Fibroblast of skin of left quadriceps (primary cell): ENCODE measurements at regions not wholly inside any gene's neighbourhood (a gene's known extent, or its start where the extent isn't known, plus 50 kb on each side); places are given as distances from the start of the nearest gene placed in this dataset.
A peak's percentile ranks its signal among the peaks of the same experiment; 100 is the strongest.
"Not testable (repeated sequence)": the region's sequence is repeated elsewhere in the genome, so short reads cannot be mapped to it uniquely, and the experiment has no call there.

ENCODE experiments used
- DNase-seq, 2 experiments: peaks; one replicate each; pipeline ENCODE4 v3.0.0-alpha.2; 2013; ENCODE audit warnings: low read depth in 2 of 2

DNA sequence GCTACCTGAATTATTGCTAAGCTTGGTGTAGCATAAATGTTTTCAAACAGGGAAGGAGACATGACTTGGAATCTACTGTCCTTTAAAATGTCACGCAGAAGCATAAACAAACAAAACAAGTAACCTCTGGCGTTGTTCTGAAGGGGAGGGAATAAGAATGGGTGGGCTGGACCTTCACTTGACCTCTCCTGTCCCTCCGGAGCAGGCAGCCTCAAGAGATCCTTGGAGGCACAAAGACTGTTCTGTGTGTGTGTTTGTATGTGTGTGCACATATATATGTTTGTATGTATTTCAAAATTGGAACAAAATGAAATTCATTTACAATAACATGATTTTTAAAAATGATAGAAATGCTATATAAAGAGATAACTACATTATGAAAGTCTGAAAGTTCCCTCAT, 91.3 kb upstream of the DCLK2 start:
- no peak for DNase-seq

DNA sequence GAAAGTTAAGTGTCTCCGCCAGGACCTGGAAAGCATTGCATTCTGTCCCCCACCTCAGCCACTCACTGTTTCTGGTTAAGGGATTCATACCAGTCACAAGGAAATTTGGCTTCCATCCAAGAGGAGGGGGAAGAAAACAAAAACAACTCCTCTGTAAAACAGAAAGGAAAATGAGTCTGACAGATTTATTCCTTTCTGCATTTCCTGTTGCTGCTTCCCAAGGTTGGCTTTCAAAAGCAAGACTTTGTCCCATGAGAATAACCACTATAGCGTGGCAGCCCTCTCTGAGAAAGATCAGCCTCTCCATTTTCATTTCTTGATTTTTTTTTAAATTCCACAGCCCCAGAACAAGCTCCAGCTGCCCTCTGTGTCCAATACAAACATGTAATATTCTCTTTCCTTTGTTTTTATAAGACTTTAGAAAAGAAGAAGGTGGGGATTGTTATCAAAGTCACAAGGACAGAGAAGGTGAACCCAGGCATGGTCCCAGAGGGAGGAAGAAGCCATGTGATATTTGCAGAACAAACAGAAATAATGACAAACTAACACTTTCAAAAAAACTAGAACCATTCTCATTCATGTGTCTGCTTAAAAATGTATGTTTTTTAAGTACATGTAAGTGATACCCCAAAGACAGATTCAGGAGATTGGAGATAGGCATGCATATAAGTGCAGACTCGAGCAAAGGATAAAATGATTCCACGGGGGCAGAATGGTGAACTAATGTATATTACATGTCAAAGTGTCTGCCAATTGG, 90.7 kb upstream of the DCLK2 start:
- DNase-seq, result no peak

DNA sequence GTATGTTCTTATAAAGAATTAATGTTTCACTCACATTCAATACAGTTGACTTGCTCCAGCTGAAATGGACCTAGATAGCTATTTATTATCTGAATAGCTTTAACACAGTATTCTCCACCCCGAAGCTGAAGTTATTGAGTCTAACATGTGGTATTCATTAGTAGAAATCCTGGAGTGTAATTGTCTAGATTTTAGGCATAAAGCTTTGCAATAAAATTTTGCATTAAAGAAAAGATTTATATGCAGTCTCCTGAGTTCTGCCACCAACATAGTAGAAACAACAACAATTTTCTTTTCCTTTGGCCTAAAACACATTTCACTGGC, 90.2 kb upstream of the DCLK2 start:
- peak; percentile 64 to 68 for DNase-seq

- no peak for DNase-seq
Measured at GRCh38 chr4:149993030-149993429, 85.2 kb upstream of the DCLK2 start.

DNA sequence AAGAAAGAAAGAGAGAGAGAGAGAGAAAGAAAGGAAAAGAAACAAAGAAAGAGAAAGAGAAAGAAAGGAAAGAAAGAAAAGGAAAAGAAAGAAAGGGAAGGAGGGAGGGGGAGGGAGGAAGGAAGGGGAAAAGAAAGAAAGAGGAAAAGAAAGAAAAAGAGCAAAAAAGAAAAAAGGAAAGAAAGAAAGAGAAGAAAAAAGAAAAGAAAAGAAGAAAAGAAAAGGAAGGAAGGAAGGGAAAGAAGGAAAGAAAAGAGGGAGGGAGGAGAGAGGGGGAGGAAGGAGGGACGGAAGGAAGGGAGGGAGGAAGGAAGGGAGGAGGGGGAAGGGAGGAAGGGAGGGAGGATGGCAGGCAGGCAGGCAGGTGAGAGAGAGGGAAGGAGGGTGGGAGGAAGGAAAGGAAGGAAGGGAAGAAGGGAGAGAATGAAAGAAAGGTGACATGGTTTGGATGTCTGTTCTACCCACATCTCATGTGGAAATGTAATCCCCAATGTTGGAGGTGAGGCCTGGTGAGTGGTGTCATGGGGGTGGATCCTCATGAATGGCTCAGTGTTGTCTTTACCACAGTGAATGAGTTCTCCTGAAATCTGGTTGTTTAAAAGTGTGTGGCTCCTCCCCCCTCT, 83.0 kb upstream of the DCLK2 start:
- no peak for DNase-seq

DNA sequence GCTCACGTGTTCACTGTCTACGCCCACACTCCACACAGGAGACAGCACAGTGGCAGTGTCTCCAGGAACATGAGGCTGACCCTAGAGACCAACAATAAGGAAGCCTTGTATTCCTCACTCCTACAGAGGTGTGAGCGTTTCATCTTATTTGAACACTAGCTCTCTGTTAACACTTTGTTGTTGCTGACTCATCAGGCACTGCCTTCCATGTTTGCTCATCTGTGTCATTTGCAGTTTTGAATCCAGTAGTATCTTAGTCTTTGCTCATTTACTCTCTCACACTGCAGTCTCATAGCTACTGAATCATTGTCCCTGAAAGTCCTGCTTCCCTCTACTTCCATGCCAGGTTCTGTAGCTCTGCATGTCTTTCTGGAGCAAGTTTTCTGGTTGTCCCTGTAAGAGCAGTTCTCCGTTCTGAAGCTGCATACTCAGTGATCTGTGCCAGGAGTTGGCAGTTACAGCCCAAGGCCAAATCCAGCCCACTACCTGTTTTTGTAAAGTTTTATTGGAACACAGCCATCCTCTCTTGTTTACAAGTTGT, 80.3 kb upstream of the DCLK2 start:
- DNase-seq, result no peak

GRCh38 chr4:149999485-150000074, 78.7 kb upstream of the DCLK2 start:
- peak; percentile 60 to 62 for DNase-seq

DNA sequence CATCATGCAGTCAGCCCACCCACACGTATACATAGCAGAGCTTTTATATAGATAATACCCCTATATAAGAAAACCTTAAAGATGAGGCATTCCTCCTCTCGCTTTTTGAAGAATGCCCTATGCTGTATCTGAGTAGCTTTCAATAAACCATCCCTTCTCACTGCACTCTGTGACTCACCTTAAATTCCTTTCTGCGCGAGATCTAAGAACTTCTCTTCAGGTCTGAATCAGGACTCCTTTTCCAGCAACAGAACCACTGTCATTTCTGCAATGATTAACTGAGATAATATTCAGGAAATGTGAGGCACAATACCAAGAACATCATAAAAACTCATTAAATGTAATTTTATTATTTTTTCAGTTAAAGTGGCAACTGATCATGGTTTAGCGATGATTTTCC, 76.4 kb upstream of the DCLK2 start:
- DNase-seq, result no peak

DNA sequence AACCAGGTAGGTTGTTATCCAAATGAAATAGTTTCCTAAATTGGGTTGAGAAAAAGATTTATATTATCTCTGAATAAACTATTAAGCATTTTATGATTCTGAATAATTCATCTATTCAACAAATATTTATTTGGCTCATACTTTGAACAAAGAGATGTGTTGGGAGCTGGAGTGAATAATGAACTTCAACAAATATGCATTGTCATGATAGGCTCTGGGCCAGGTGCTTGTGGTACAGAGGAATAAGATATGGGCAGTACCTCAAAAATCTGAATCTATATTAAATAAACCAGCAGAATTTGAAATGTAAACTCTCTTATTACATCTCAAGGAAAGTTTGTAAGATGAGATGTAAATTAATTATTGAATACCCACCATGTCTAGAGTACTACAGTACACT, 75.7 kb upstream of the DCLK2 start:
- DNase-seq, result no peak

DNA sequence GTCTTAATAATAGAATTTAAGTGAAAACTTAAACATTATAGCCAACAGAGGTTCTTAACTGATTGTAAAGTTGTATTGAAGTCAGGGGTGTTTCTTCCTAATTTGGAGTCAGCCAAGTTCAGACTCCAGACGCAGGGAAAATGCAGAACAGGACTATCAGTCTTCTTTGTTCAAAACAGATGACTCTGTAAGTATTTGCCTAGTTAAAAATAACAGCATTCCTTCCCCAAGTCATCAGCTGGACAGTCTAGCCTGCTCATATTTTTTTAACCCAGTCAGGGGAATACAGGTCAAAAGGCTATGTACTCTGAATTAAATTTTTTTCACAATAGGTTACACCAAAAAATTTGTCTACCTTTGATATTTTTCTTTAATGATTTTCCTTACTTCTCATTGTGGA, 73.8 kb upstream of the DCLK2 start:
- DNase-seq, result peak in 1 of 2 experiments; percentile 16

DNA sequence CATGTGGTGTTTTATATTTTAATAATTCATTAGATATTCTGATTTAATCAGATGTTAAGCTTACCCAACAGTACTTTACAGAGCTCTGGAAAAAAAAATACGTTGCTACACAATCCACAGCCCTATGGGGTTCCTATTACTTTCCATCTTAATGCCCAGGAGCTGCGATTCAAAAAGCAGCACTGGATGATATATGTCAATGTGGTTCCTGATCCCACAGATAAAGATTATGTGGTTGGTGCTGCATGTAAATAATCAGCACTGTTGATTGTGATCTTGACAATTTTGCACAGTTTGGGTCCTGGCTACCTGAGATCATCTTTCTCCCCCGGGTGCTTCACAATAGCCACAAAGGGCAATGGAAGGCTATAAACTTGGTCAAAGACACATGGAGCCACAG, 72.7 kb upstream of the DCLK2 start:
- no peak for DNase-seq

DNA sequence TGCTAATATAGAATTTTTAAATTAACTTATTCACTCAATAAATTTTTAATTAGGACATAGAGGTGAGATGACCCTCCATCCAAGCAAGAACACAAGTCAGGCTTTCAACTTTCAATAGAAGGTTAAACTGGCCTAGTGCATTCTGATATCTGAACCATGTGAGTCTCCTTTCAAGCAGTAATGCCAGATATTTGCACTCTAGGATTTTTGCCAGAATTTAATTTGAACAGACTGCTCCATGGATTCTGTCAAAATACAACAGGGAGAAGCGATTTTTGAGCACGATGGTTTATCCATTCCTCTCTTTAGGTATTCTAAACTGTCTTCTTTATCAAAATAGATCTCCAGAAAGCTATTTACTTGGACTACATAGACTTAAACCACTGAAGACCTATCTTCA, 72.0 kb upstream of the DCLK2 start:
- peak; percentile 59 to 61 for DNase-seq

DNA sequence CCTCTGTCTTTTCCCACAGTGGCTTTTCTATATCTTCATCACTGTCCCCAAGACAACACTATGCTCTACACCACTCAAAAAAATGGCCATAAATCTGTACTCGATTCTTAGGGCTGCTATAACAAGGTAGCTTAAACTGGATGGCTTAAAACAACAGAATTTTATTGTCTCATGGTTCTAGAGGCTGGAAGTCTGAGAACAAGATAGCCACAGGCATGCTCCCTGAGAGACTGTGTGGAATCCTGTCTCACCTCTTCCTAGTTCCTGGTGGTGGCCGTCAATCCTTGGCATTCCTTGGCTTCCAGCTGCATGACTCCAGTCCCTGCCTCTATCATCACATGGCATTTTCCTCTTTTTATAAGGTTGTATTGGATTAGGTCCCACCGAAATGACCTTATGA, 70.7 kb upstream of the DCLK2 start:
- DNase-seq, result peak; percentile 59 to 68

GRCh38 chr4:150008546-150008945, 69.7 kb upstream of the DCLK2 start:
- DNase-seq, result no peak

GRCh38 chr4:150009533-150009932, 68.7 kb upstream of the DCLK2 start:
- DNase-seq, result no peak

GRCh38 chr4:150010525-150011126, 67.6 kb upstream of the DCLK2 start:
- DNase-seq, result peak; percentile 51

GRCh38 chr4:150012851-150013360, 65.3 kb upstream of the DCLK2 start:
- no peak for DNase-seq

- not testable (repeated sequence) for DNase-seq
Measured at GRCh38 chr4:150015910-150016309, 62.3 kb upstream of the DCLK2 start.

- not testable (repeated sequence) for DNase-seq
Measured at GRCh38 chr4:150016621-150017020, 61.6 kb upstream of the DCLK2 start.

- DNase-seq, result no peak
Measured at GRCh38 chr4:150018257-150018656, 60.0 kb upstream of the DCLK2 start.

GRCh38 chr4:150021483-150021882, 56.8 kb upstream of the DCLK2 start:
- DNase-seq, result no peak

- no peak for DNase-seq
Measured at GRCh38 chr4:150023489-150023888, 54.8 kb upstream of the DCLK2 start.
